HUES64 (cell line): ENCODE measurements at regions not wholly inside any gene's neighbourhood (a gene's known extent, or its start where the extent isn't known, plus 50 kb on each side); places are given as distances from the start of the nearest gene placed in this dataset.

Source experiments
- H3K27ac ChIP-seq: 2 replicates; pipeline ENCODE4 v1.7.0; 2013; ENCODE audit warnings: low read depth, low read length, inconsistent platforms
- H3K27me3 ChIP-seq: 2 replicates; pipeline ENCODE4 v1.6.1; 2013; ENCODE audit warnings: mild to moderate bottlenecking, low read length; ENCODE audit not compliant: insufficient read depth
- H3K36me3 ChIP-seq: 2 replicates; pipeline ENCODE4 v1.6.1; 2013; ENCODE audit warnings: mild to moderate bottlenecking, low read length; ENCODE audit not compliant: insufficient read depth
- H3K4me1 ChIP-seq: 2 replicates; pipeline ENCODE4 v1.6.1; 2013; ENCODE audit warnings: mild to moderate bottlenecking, low read length, moderate library complexity; ENCODE audit not compliant: insufficient read depth
- H3K4me3 ChIP-seq: 2 replicates; pipeline ENCODE4 v1.5.1; 2013; ENCODE audit warnings: mild to moderate bottlenecking, low read length, moderate library complexity
- H3K9ac ChIP-seq: 2 replicates; pipeline ENCODE4 v1.6.1; 2013; ENCODE audit warnings: mild to moderate bottlenecking, low read depth, low read length
- H3K9me3 ChIP-seq: 2 replicates; pipeline ENCODE4 v1.6.1; 2013; ENCODE audit warnings: low read depth, low read length; ENCODE audit not compliant: insufficient read depth
- WGBS: fragments of 150-250, 120-280 bp; methylation state at CpG from one replicate; pipeline ENCODE4 v1.1.7; 2013; ENCODE audit warnings: missing lambda C conversion rate; 5-methylcytosine and 5-hydroxymethylcytosine counted together

DNA sequence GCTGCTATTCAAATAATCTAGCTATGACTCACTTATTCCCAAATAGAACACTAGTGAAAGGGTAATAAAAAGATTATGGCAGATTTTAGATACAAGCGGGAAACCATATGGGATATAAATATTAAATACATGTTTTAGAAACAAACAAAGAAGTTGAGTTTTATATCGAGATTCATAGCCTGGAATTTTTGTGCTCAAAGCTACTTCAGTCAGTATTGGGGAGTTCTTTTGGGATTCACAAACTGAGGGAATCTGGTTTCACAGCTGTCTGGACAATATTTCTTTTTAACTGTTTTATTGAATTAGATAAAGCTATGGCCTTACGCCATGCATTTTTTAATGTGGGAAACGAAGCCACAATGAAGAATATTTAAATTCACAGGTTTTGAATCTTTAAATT is 257.1 kb upstream of the PCDH20 start:
- no peak overlapping the region for H3K9ac ChIP-seq
- H3K27ac ChIP-seq = no peak overlapping the region
- no peaks in the 10 kb centered on the region for H3K4me1 ChIP-seq
- H3K4me3 ChIP-seq = no peak overlapping the region
- no peaks in the 10 kb centered on the region for H3K27me3 ChIP-seq
- no peaks in the 10 kb centered on the region for H3K36me3 ChIP-seq
- no peaks in the 10 kb centered on the region for H3K9me3 ChIP-seq
- WGBS = 95% methylated on average over 4 of the region's 4 CpGs

DNA sequence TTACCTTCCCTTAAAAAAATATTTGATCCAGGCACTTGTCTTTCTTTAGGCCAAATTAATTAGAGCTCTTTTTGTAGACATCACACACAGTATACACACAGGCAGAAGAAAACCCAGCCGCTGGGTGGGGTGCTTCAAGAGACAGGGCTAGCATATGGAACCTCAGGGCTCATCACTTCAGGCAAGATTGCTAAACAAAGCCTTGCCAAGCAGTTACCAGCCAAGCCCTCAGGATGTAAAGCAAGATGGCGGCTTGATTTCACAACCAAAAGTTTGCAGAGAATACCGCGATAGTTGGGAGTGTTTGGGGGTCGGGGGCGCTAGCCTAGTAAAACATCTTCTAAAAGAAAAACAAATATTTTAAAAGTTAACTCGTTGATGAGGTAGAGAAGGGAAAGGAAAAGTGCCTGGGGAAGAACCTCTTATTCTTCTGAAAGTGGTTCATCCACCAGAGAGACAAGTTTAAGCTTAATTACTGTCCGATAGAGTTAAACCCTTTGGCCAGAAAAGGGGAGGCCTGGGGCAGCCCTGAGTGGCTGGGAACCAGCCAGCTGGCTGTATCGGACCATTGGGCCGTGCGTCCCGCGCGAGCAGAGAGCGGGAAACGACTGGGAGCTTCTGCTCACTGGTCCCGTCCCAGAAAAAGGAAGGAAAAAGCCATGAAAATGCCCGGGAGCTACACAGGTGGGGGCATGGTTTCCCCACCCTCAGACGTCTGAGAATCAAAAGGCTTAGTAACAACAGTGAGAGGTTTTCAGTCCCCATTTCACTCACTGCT is 254.9 kb upstream of the PCDH20 start:
- no peaks in the 10 kb centered on the region for H3K36me3 ChIP-seq
- WGBS = 94% methylated on average over 16 of the region's 19 CpGs
- no peak overlapping the region for H3K27ac ChIP-seq

DNA sequence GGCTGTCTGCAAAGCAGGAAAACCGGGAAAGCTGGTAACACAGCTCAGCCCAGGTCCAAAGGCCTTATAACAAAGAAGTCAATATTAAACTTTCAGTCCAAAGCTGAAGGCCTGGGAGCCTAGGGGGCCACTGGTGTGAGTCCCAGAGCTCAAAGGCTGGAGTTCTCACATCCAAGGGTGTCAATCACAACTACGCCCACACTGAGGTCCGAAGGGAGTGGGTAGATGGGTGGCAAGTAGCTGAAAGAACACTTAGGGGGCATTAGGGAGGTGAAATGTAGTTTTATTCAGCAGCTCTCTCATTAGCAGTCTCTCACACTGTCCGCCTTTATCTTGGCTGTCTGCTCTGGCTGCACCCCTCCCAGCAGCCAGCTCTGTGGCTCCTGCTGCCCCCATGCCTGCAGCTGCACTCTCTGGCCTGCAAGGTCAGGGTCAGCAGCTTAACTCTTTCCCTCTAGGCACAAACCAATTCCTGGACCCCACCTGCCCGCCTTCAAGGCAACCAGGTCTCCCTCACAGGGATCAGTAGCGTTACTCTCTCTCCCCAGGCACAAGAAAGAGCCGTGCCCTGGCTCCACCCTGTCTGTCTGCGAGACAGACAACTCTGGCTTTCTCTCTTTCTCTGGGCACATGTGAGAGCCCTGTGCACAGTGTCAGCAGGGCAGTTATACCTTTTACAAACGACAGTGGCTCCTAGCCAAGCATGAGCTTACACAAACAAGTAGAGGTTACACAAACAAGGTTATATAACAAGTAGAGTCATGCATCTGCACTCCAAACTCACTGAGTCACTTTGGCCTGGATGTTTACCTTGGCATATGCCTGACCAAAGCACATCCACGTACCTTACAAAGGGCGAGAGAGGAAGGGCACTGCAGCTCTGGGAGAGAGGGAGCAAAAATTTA is 249.4 kb upstream of the PCDH20 start:
- Histone ChIP-seq H3K36me3 (no peaks in the 10 kb centered on the region), H3K27ac (no peak overlapping the region), H3K27me3 (no peaks in the 10 kb centered on the region), H3K4me1 (no peaks in the 10 kb centered on the region), H3K9ac (no peak overlapping the region), H3K9me3 (no peaks in the 10 kb centered on the region), H3K4me3 (no peak overlapping the region)
- WGBS = 85% methylated on average over 11 of the region's 11 CpGs

More for the DNA sequence above, 254.9 kb upstream of the PCDH20 start:
- H3K27me3 ChIP-seq = no peaks in the 10 kb centered on the region
- H3K4me3 ChIP-seq = no peak overlapping the region
- no peak overlapping the region for H3K9ac ChIP-seq
- H3K4me1 ChIP-seq = no peaks in the 10 kb centered on the region
- no peaks in the 10 kb centered on the region for H3K9me3 ChIP-seq

DNA sequence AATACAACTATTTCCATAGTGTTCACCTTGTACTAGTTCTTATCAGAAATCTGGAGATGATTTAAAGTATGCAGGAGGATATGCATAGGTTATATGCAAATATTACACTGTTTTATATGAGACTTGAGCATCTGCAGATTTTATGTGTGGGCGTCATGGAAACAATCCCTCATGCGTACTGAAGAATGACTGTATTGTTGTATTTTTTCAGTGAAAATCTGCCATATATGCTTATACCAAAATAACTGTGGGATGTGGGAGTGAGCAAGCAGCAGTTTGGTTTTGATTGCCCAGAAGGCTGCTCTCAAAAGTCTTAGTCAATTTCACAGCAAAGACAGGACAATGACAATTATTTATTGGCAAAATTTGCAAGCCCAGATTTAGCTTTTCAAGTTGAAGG is 238.8 kb upstream of the PCDH20 start:
- Histone ChIP-seq H3K9ac (no peak overlapping the region), H3K9me3 (no peaks in the 10 kb centered on the region), H3K4me3 (no peak overlapping the region), H3K4me1 (no peaks in the 10 kb centered on the region), H3K27ac (no peak overlapping the region), H3K36me3 (no peaks in the 10 kb centered on the region), H3K27me3 (no peaks in the 10 kb centered on the region)
- WGBS = 95% methylated on average over 2 of the region's 2 CpGs

DNA sequence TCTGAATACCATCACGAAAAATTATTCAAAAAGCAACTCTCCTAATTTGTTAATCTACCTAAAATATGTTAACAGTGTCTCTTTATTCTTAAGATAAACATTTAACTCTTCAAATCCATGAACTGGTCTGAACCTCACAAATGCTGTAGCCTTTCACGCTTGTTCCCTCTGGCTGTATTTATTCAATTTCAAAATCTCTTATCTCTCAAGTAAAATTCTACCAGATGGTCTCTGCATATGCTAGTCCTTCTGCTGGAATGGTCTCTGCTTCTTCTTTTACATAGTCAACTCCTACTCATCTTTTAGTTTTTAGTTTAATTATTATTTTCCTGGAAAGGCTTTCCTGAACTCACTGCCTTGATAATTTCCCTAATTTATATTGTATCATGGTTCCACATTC is 232.9 kb upstream of the PCDH20 start:
- H3K4me3 ChIP-seq = no peak overlapping the region
- no peaks in the 10 kb centered on the region for H3K36me3 ChIP-seq
- no peak overlapping the region for H3K27ac ChIP-seq
- H3K9ac ChIP-seq = no peak overlapping the region
- no peaks in the 10 kb centered on the region for H3K27me3 ChIP-seq
- no peaks in the 10 kb centered on the region for H3K4me1 ChIP-seq
- no peaks in the 10 kb centered on the region for H3K9me3 ChIP-seq
- WGBS = 78% methylated on average over 2 of the region's 2 CpGs

DNA sequence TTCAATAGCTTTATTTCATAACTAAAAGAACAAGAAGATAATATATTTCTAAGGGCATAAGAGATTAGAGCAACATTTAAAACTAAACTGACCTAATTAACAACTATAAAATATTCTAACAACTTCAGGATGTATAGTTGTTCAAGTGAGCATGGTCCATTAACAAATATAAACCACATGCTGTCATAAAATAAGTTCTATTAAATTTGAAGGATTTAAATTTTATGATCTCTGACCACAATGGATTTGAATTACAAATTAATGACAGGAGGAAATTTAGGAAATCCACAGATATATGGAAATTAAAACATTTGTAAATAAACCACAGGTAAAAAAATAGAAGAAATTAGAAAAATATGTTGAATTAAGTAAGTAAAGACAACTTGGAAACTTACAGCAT is 196.5 kb upstream of the PCDH20 start:
- H3K36me3 ChIP-seq = no peaks in the 10 kb centered on the region
- H3K4me1 ChIP-seq = peaks cover 7% of the 10 kb centered on the region; the same call in 1 of the 2 replicates
- no peaks in the 10 kb centered on the region for H3K27me3 ChIP-seq
- no peak overlapping the region for H3K27ac ChIP-seq
- no peak overlapping the region for H3K4me3 ChIP-seq
- no peak overlapping the region for H3K9ac ChIP-seq
- no peaks in the 10 kb centered on the region for H3K9me3 ChIP-seq

DNA sequence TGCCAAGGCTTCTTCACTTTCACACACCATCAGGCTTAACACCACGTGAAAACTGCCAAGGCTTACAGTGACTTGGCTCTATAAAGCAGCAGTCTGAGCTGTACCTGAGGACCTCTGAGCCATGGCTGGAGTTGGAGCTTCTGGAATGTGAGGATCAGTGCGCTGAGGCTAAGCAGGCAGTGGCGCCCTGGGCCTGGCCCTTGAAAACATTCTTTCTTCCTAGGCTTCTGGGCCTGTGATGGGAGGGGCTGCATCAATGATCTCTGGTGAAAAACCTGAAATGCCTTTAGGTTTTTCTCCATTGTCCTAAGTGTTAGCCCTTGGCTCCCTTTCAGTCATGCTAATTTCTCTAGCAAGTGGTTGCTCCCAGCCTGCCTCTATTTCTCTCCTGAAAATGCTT is 192.5 kb upstream of the PCDH20 start:
- no peaks in the 10 kb centered on the region for H3K27me3 ChIP-seq
- no peaks in the 10 kb centered on the region for H3K36me3 ChIP-seq
- no peak overlapping the region for H3K4me3 ChIP-seq
- H3K4me1 ChIP-seq = peaks cover 7% of the 10 kb centered on the region; the same call in 1 of the 2 replicates
- H3K9me3 ChIP-seq = 0 out of 2 replicates have a peak, but pooled peaks cover 4% of the 10 kb centered on the region
- WGBS = 75% methylated on average over 3 of the region's 3 CpGs
- H3K9ac ChIP-seq = no peak overlapping the region
- H3K27ac ChIP-seq = peak overlapping the region; percentile 64; the same call in 1 of the 2 replicates

DNA sequence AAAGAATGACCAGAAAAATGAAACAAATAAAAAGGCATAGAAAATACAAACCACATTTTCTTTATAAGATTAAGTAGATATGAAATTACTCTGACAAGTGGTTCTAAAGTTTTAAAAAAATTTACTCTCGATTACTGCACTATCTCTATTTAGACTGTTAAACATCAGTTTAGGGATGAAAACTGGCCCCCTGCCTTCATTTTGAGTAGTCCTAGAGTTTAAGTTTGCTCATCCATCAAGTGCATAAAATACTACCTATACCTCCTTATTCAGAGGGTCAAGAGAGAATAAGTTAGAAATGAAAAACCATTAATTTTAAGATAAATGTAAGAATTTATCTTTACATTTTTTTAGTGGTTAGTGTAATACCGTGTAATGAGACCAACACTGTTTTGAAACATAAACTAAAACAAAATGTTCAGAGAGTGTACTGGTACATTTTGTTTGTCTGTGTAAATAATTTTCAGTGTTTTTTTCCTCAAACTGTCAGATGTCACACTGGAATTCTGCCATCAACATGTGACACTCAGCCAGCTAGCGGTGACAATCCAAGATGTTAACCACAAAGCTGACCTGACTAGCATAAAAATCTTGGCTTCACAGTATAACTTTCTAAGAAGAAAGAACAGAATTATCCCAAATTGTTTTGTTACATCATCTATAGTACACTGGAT is 184.8 kb upstream of the PCDH20 start:
- H3K4me3 ChIP-seq = no peak overlapping the region
- H3K9ac ChIP-seq = no peak overlapping the region
- H3K36me3 ChIP-seq = no peaks in the 10 kb centered on the region
- no peak overlapping the region for H3K27ac ChIP-seq
- 90% methylated on average over 2 of the region's 3 CpGs for whole genome bisulfite sequencing
- no peaks in the 10 kb centered on the region for H3K9me3 ChIP-seq
- H3K27me3 ChIP-seq = no peaks in the 10 kb centered on the region
- no peaks in the 10 kb centered on the region for H3K4me1 ChIP-seq

DNA sequence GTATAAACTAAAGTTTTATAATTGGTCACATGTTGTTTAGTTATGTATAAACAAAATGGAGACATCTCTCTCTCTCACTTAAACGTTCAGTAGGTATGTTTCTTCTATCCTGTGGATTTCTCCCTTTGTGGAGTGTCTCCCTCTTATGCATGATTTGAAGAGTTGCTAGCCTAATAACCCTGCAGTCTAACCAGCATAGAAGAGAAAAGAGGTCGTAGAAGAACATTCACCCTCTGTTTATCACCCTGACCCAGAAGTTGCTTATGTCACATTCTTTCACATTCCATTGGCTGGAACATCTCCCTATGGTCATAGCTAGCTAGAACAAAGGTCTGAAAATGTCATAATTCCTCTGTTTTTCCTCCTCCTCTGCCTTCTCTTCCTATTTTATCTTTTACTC is 176.8 kb upstream of the PCDH20 start:
- Histone ChIP-seq H3K27me3 (no peaks in the 10 kb centered on the region), H3K9me3 (no peaks in the 10 kb centered on the region), H3K9ac (no peak overlapping the region), H3K4me1 (no peaks in the 10 kb centered on the region), H3K4me3 (no peak overlapping the region), H3K27ac (no peak overlapping the region), H3K36me3 (no peaks in the 10 kb centered on the region)
- 66% methylated on average over 2 of the region's 2 CpGs for WGBS

DNA sequence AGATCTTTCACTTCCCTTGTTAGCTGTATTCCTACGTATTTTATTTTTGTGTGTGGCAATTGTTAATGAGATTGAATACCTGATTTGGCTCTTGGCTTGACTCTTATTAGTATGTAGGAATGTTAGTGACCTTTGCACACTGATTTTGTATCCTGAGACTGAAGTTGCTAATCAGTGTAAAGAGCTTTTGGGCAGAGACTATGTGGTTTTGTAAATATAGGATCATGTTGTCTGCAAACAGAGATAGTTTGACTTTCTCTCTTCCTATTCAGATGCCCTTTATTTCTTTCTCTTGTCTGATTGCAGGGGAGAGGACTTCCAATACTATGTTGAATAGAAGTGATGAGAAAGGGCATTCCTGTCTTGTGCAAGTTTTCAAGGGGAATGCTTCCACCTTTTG is 160.3 kb upstream of the PCDH20 start:
- no peaks in the 10 kb centered on the region for H3K36me3 ChIP-seq
- no peak overlapping the region for H3K27ac ChIP-seq
- no peak overlapping the region for H3K4me3 ChIP-seq
- no peaks in the 10 kb centered on the region for H3K4me1 ChIP-seq
- H3K9ac ChIP-seq = no peak overlapping the region
- H3K27me3 ChIP-seq = no peaks in the 10 kb centered on the region
- 95% methylated on average over 1 of the region's 1 CpG for WGBS
- H3K9me3 ChIP-seq = no peaks in the 10 kb centered on the region

DNA sequence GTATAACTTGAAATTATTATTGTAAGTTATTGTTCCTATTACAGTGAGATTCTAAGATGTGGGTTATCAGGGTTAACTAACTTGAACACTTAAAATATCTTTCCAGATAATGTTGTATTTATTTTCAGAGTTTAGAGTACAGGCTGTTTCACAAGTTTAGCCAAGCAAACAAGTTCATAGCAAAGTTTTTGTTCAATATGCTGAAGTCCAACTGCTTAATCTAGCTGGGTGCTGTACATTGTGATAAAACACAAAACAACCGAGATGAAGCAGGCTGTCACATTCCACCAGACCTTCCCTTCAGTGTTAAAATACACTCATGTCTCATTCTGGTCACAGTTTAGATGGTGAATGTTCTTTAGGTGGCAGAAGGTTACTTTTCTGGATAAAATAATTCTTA is 148.0 kb upstream of the PCDH20 start:
- WGBS = no CpG with 5 or more reads among the region's 1 CpG

More for the DNA sequence above, 148.0 kb upstream of the PCDH20 start:
- H3K4me1 ChIP-seq = no peaks in the 10 kb centered on the region
- H3K9me3 ChIP-seq = no peaks in the 10 kb centered on the region
- H3K27me3 ChIP-seq = no peaks in the 10 kb centered on the region
- H3K9ac ChIP-seq = no peak overlapping the region
- no peak overlapping the region for H3K4me3 ChIP-seq
- H3K36me3 ChIP-seq = no peaks in the 10 kb centered on the region
- no peak overlapping the region for H3K27ac ChIP-seq
